Endodermal cell (in vitro differentiated cells): ENCODE measurements at regions not wholly inside any gene's neighbourhood (a gene's known extent, or its start where the extent isn't known, plus 50 kb on each side); places are given as distances from the start of the nearest gene placed in this dataset.

ENCODE experiments used
- DNase-seq: peaks from one replicate; pipeline ENCODE4 v3.0.0-alpha.2; 2017
- H3K27ac ChIP-seq: 2 replicates; pipeline ENCODE4 v1.5.1; 2013; ENCODE audit warnings: mild to moderate bottlenecking, low read depth, low read length, moderate library complexity
- H3K27me3 ChIP-seq: 2 replicates; pipeline ENCODE4 v1.6.1; 2013; ENCODE audit warnings: mild to moderate bottlenecking, low read length, moderate library complexity; ENCODE audit not compliant: insufficient read depth, control insufficient read depth, poor library complexity, severe bottlenecking
- H3K36me3 ChIP-seq: 2 replicates; pipeline ENCODE4 v1.7.0; 2013; ENCODE audit warnings: mild to moderate bottlenecking, low read length, moderate library complexity; ENCODE audit not compliant: control insufficient read depth, insufficient read depth
- H3K4me1 ChIP-seq: one replicate; pipeline ENCODE4 v1.7.0; 2013; ENCODE audit warnings: low read length; ENCODE audit not compliant: control insufficient read depth, insufficient read depth
- H3K4me3 ChIP-seq: 2 replicates; pipeline ENCODE4 v1.5.1; 2013; ENCODE audit warnings: mild to moderate bottlenecking, low read length, moderate library complexity
- H3K9ac ChIP-seq: 2 replicates; pipeline ENCODE4 v1.6.1; 2013; ENCODE audit warnings: mild to moderate bottlenecking, low read length, moderate library complexity; ENCODE audit not compliant: poor library complexity, severe bottlenecking; ENCODE audit errors: extremely low read depth
- H3K9me3 ChIP-seq: 2 replicates; pipeline ENCODE4 v1.6.1; 2013; ENCODE audit warnings: mild to moderate bottlenecking, low read length, moderate library complexity; ENCODE audit not compliant: control insufficient read depth
- H3K27ac Mint-ChIP-seq: 2 replicates; pipeline ENCODE4 v1.8.0; 2020; ENCODE audit warnings: mixed read lengths
- H3K27me3 Mint-ChIP-seq: 2 replicates; pipeline ENCODE4 v1.8.0; 2021; ENCODE audit warnings: mild to moderate bottlenecking, mixed read lengths; ENCODE audit not compliant: insufficient read depth
- H3K36me3 Mint-ChIP-seq: 2 replicates; pipeline ENCODE4 v1.8.0; 2020; ENCODE audit warnings: low read depth, mixed read lengths
- H3K4me1 Mint-ChIP-seq: 2 replicates; pipeline ENCODE4 v1.8.0; 2020; ENCODE audit warnings: mixed read lengths
- H3K4me3 Mint-ChIP-seq: 2 replicates; pipeline ENCODE4 v1.8.0; 2020; ENCODE audit warnings: mild to moderate bottlenecking, moderate library complexity, mixed read lengths
- H3K9me3 Mint-ChIP-seq: 2 replicates; pipeline ENCODE4 v1.8.0; 2020; ENCODE audit warnings: mild to moderate bottlenecking, mixed read lengths
- CTCF ChIP-seq: fragments of 200-600 bp; sonication (generic); conservative IDR thresholded peaks from 2 replicates; pipeline ENCODE4 v1.5.0; 2021; ENCODE audit warnings: antibody characterized with exemption, mild to moderate bottlenecking
- WGBS, 2 experiments: methylation state at CpG; one replicate each; pipeline versions ENCODE4 v1.1.5 to v1.1.7; 2013; ENCODE audit warnings: missing lambda C conversion rate in 2 of 2, mixed read lengths in 1 of 2; ENCODE audit not compliant: insufficient coverage in 1 of 2, insufficient read length in 1 of 2; 5-methylcytosine and 5-hydroxymethylcytosine counted together

- H3K27me3 Mint-ChIP-seq = no peaks in the 10 kb centered on the region
- H3K36me3 Mint-ChIP-seq = no peaks in the 10 kb centered on the region
- Histone ChIP-seq H3K4me3 (no peak overlapping the region), H3K9me3 (no peaks in the 10 kb centered on the region), H3K9ac (no peak overlapping the region), H3K27ac (no peak overlapping the region), H3K36me3 (no peaks in the 10 kb centered on the region), H3K4me1 (no peaks in the 10 kb centered on the region), H3K27me3 (no peaks in the 10 kb centered on the region)
- no peak overlapping the region for H3K4me3 Mint-ChIP-seq
- H3K4me1 Mint-ChIP-seq = no peaks in the 10 kb centered on the region
- no peak for DNase-seq
- no peak for TF ChIP-seq CTCF
- WGBS, 2 experiments = 89% methylated on average over 2 of the region's 2 CpGs; no CpG with 5 or more reads in 1 of the 2 experiments
- no peaks in the 10 kb centered on the region for H3K9me3 Mint-ChIP-seq
- H3K27ac Mint-ChIP-seq = no peak overlapping the region
Observed at GRCh38 chr3:154517404-154517803, 87.4 kb upstream of the GPR149 start.

GRCh38 chr3:154515921-154516320 is 85.9 kb upstream of the GPR149 start:
- H3K36me3 Mint-ChIP-seq = no peaks in the 10 kb centered on the region
- Histone ChIP-seq H3K9me3 (no peaks in the 10 kb centered on the region), H3K4me1 (no peaks in the 10 kb centered on the region), H3K36me3 (no peaks in the 10 kb centered on the region), H3K9ac (no peak overlapping the region), H3K4me3 (no peak overlapping the region), H3K27me3 (no peaks in the 10 kb centered on the region), H3K27ac (no peak overlapping the region)
- no peak overlapping the region for H3K27ac Mint-ChIP-seq
- DNase-seq = no peak
- no peak overlapping the region for H3K4me3 Mint-ChIP-seq
- H3K27me3 Mint-ChIP-seq = no peaks in the 10 kb centered on the region
- H3K9me3 Mint-ChIP-seq = no peaks in the 10 kb centered on the region
- 87% methylated on average over 1 of the region's 1 CpG; no CpG with 5 or more reads in 1 of the 2 experiments for WGBS, 2 experiments
- no peaks in the 10 kb centered on the region for H3K4me1 Mint-ChIP-seq
- TF ChIP-seq CTCF = no peak

- H3K36me3 Mint-ChIP-seq = no peaks in the 10 kb centered on the region
- Histone ChIP-seq H3K9me3 (no peaks in the 10 kb centered on the region), H3K27ac (no peak overlapping the region), H3K4me3 (no peak overlapping the region), H3K27me3 (no peaks in the 10 kb centered on the region), H3K9ac (no peak overlapping the region), H3K4me1 (no peaks in the 10 kb centered on the region), H3K36me3 (no peaks in the 10 kb centered on the region)
- H3K9me3 Mint-ChIP-seq = no peaks in the 10 kb centered on the region
- no peak for TF ChIP-seq CTCF
- H3K4me1 Mint-ChIP-seq = no peaks in the 10 kb centered on the region
- no peaks in the 10 kb centered on the region for H3K27me3 Mint-ChIP-seq
- H3K4me3 Mint-ChIP-seq = no peak overlapping the region
- H3K27ac Mint-ChIP-seq = no peak overlapping the region
- 69 to 72% methylated on average over 2 of the region's 2 CpGs for WGBS, 2 experiments
- no peak for DNase-seq
Observed at GRCh38 chr3:154510780-154511179, 80.8 kb upstream of the GPR149 start.
